ENCODE measurements at regions not wholly inside any gene's neighbourhood (a gene's known extent, or its start where the extent isn't known, plus 50 kb on each side); places are given as distances from the start of the nearest gene placed in this dataset.

DNA sequence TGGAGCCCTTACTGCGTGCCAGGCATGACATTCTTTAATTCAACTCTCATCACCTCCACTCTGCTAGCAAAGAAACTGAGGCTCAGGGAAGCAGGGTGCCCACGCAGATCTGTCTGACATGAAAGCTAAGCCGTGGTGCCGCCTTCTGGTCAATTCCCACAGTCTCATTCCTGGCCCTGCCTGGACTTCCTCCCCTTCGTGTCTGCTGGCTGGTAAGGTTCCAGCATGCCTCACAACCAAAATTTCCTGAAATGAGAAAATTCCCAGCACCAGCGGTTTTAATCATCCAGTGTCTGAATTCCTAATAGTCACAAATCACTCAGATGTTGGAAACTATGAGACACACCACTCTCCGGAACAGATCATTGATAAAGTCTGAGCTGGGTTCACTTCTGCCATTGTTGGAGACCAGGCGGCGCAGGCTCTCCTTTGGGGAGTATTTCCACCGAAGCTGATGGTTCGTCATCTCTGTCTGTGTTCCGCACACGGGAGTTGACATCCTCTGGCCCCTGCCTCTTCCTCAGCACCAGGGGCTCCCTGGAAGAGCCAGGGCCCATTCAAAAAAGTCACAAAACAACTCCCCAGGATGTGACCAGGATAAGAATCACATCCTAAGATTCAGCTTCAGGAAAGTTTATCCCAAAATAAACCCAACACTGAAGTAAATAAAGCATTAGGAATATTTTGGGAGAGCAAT, 167.7 kb downstream of the PLPP3 start:
- TF ChIP-seq, protein P1, sequence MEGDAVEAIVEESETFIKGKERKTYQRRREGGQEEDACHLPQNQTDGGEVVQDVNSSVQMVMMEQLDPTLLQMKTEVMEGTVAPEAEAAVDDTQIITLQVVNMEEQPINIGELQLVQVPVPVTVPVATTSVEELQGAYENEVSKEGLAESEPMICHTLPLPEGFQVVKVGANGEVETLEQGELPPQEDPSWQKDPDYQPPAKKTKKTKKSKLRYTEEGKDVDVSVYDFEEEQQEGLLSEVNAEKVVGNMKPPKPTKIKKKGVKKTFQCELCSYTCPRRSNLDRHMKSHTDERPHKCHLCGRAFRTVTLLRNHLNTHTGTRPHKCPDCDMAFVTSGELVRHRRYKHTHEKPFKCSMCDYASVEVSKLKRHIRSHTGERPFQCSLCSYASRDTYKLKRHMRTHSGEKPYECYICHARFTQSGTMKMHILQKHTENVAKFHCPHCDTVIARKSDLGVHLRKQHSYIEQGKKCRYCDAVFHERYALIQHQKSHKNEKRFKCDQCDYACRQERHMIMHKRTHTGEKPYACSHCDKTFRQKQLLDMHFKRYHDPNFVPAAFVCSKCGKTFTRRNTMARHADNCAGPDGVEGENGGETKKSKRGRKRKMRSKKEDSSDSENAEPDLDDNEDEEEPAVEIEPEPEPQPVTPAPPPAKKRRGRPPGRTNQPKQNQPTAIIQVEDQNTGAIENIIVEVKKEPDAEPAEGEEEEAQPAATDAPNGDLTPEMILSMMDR (IDR thresholded peaks at IDR 0.05) = no peak
- TF ChIP-seq POLR2A (IDR thresholded peaks at IDR 0.05) = no peak

Measured in prostate gland (tissue), 2 donors.